Neuronal stem cell (in vitro differentiated cells): ENCODE measurements at regions not wholly inside any gene's neighbourhood (a gene's known extent, or its start where the extent isn't known, plus 50 kb on each side); places are given as distances from the start of the nearest gene placed in this dataset.

Experiments
- DNase-seq: peaks from one replicate; pipeline ENCODE4 v3.0.0-alpha.2; 2013; ENCODE audit warnings: low spot score
- H2AFZ ChIP-seq: one replicate; pipeline ENCODE4 v1.6.1; 2013; ENCODE audit warnings: mild to moderate bottlenecking, low read length, inconsistent platforms
- H2AK5ac ChIP-seq: 2 replicates; pipeline ENCODE4 v1.6.1; 2013; ENCODE audit warnings: low read depth, mild to moderate bottlenecking, inconsistent platforms, low read length, moderate library complexity, mixed read lengths
- H2BK120ac ChIP-seq: 2 replicates; pipeline ENCODE4 v1.6.1; 2013; ENCODE audit warnings: low read depth, mild to moderate bottlenecking, inconsistent platforms, low read length, moderate library complexity, mixed read lengths
- H2BK12ac ChIP-seq: one replicate; pipeline ENCODE4 v1.6.1; 2013; ENCODE audit warnings: low read length, inconsistent platforms
- H2BK15ac ChIP-seq: 2 replicates; pipeline ENCODE4 v1.6.1; 2013; ENCODE audit warnings: mild to moderate bottlenecking, low read length, inconsistent platforms, mixed read lengths
- H2BK5ac ChIP-seq: one replicate; pipeline ENCODE4 v1.6.1; 2013; ENCODE audit warnings: inconsistent platforms, mild to moderate bottlenecking, low read length, moderate library complexity
- H3K14ac ChIP-seq: one replicate; pipeline ENCODE4 v1.6.1; 2013; ENCODE audit warnings: low read length, inconsistent platforms
- H3K18ac ChIP-seq: 2 replicates; pipeline ENCODE4 v1.6.1; 2013; ENCODE audit warnings: low read length, inconsistent platforms
- H3K23ac ChIP-seq: 2 replicates; pipeline ENCODE4 v1.6.1; 2013; ENCODE audit warnings: low read depth, mild to moderate bottlenecking, mixed read lengths, low read length, inconsistent platforms; ENCODE audit not compliant: poor library complexity
- H3K27ac ChIP-seq: replicated peaks from 3 replicates; pipeline ENCODE4 v1.5.1; 2013; ENCODE audit warnings: low read length, inconsistent platforms
- H3K27me3 ChIP-seq, 3 experiments: 2 replicates each; pipeline ENCODE4 v1.6.1; 2013; ENCODE audit warnings: low read length in 3 of 3, mild to moderate bottlenecking in 2 of 3, inconsistent platforms in 1 of 3, low read depth in 1 of 3, mixed read lengths in 1 of 3, moderate library complexity in 1 of 3; ENCODE audit not compliant: control insufficient read depth in 3 of 3, insufficient read depth in 3 of 3
- H3K36me3 ChIP-seq, 2 donors: replicated peaks in 1 of 2; 2 replicates each; pipeline ENCODE4 v1.6.1; 2013; ENCODE audit warnings: low read length in 2 of 2; ENCODE audit not compliant: control insufficient read depth in 2 of 2, insufficient read depth in 2 of 2
- H3K4ac ChIP-seq: 2 replicates; pipeline ENCODE4 v1.6.1; 2013; ENCODE audit warnings: inconsistent platforms, mild to moderate bottlenecking, low read length, moderate library complexity
- H3K4me1 ChIP-seq, 2 donors: 1 replicate in 1 of 2; 2 replicates in 1 of 2; pipeline ENCODE4 v1.6.1; 2013; ENCODE audit warnings: low read length in 2 of 2, low read depth in 1 of 2; ENCODE audit not compliant: control insufficient read depth in 2 of 2, insufficient read depth in 1 of 2
- H3K4me2 ChIP-seq: one replicate; pipeline ENCODE4 v1.6.1; 2013; ENCODE audit warnings: mild to moderate bottlenecking, low read length, inconsistent platforms; ENCODE audit not compliant: insufficient read depth, poor library complexity, severe bottlenecking
- H3K4me3 ChIP-seq, 2 donors: 2 replicates each; pipeline ENCODE4 v1.5.1; 2013; ENCODE audit warnings: low read length in 2 of 2, mild to moderate bottlenecking in 2 of 2, inconsistent platforms in 1 of 2, moderate library complexity in 1 of 2
- H3K79me1 ChIP-seq: one replicate; pipeline ENCODE4 v1.6.1; 2013; ENCODE audit warnings: low read depth, mild to moderate bottlenecking, inconsistent platforms, low read length, moderate library complexity
- H3K9ac ChIP-seq: one replicate; pipeline ENCODE4 v1.6.1; 2013; ENCODE audit warnings: mild to moderate bottlenecking, low read depth, low read length, inconsistent platforms; ENCODE audit not compliant: poor library complexity
- H3K9me3 ChIP-seq, 2 donors: replicated peaks in 1 of 2; 2 replicates each; pipeline versions ENCODE3 to v1.6.1; 2013; ENCODE audit warnings: low read length in 2 of 2, mild to moderate bottlenecking in 2 of 2, inconsistent platforms in 1 of 2, low read depth in 1 of 2, mixed read lengths in 1 of 2, moderate library complexity in 1 of 2; ENCODE audit not compliant: control insufficient read depth in 2 of 2, insufficient read depth in 1 of 2
- H4K8ac ChIP-seq: one replicate; pipeline ENCODE4 v1.6.1; 2013; ENCODE audit warnings: low read depth, mild to moderate bottlenecking, inconsistent platforms, low read length, moderate library complexity
- H4K91ac ChIP-seq: one replicate; pipeline ENCODE4 v1.6.1; 2013; ENCODE audit warnings: low read length, low read depth, mild to moderate bottlenecking, inconsistent platforms; ENCODE audit not compliant: poor library complexity
- WGBS, 2 donors: extraction: QIAGEN DNeasy Blood & Tissue Kit; methylation state at CpG; one replicate each; pipeline ENCODE4 v1.1.7; 2013; ENCODE audit warnings: missing lambda C conversion rate in 2 of 2, mixed read lengths in 1 of 2; ENCODE audit not compliant: insufficient read length in 2 of 2, insufficient replicate concordance in 1 of 2; ENCODE audit errors: extremely low coverage in 2 of 2; 5-methylcytosine and 5-hydroxymethylcytosine counted together

DNA sequence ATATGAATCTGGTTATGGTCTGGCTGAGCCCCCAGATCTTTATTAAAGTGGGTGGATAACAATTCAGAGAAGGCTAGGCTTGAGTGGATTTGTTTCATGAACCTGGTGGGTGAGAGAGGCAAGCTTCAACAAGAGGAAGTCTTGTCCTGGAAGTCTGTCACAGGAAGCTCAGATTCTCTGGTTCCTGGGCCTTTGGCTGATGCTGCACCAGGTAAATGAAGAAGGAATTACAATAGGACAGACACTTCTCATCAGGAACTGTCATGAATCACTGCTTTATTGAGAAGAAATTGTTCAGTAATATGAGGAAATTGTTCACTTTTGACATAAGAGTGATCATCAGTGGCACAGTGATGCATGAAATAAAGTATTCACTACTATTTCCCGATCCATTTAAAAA is 167.6 kb upstream of the ELL2 start:
- H3K4me1 ChIP-seq = peaks cover 0 to 1% of the 10 kb centered on the region in 2 donors

DNA sequence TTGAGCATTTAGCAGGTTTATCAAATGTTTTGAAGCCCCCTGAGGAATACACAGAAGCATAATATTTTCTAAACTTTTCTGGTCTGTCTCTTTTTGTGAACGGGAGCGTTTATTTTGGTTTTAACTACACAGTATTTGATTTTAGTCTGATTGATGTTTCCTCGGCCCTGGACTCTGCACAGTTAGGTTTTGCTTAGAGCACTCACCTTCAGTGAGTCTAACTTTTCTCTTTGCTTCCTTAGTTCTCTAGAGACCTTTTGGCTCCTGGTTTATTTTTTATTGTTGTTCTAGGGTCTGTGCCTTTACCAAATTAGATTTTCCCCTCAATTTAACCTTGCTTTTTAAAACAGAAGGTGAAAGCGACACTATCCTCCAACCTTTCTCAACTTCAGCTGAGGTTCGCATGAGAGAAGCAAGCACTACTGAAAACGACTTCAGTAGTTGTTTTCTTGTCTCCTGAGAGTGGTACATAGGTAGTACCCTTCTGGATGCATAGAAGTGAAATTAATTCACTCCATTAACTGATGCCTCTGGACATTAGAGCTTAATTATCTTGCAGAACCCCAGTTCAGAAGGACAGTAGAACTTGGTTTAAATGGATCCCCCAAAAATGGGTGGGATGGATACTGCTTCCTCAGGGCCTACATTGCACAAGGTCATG is 166.7 kb upstream of the ELL2 start:
- H3K36me3 ChIP-seq = no peaks in the 10 kb centered on the region
- H3K4me2 ChIP-seq = no peak overlapping the region
- no peak overlapping the region for H3K4me3 ChIP-seq
- H3K4ac ChIP-seq = no peak overlapping the region
- no peak overlapping the region for H2BK5ac ChIP-seq
- no peak overlapping the region for H2BK12ac ChIP-seq
- no peak overlapping the region for H2AFZ ChIP-seq
- H2AK5ac ChIP-seq = no peak overlapping the region
- no peak overlapping the region for H4K91ac ChIP-seq
- H3K14ac ChIP-seq = no peak overlapping the region
- peaks cover 0 to 1% of the 10 kb centered on the region in 2 donors for H3K4me1 ChIP-seq
- H3K9ac ChIP-seq = no peak overlapping the region
- no peak overlapping the region for H4K8ac ChIP-seq
- no peak overlapping the region for H2BK15ac ChIP-seq
- no peaks in the 10 kb centered on the region for H3K27me3 ChIP-seq
- no CpG with 5 or more reads among the region's 6 CpGs for WGBS, 2 donors
- no peaks in the 10 kb centered on the region for H3K79me1 ChIP-seq
- H3K9me3 ChIP-seq = no peaks in the 10 kb centered on the region
- H3K27ac ChIP-seq = no peak overlapping the region
- no peak for DNase-seq
- H3K18ac ChIP-seq = no peak overlapping the region
- no peak overlapping the region for H2BK120ac ChIP-seq
- no peak overlapping the region for H3K23ac ChIP-seq

More for the DNA sequence above, 167.6 kb upstream of the ELL2 start:
- Histone ChIP-seq H3K4me2 (no peak overlapping the region), H4K8ac (no peak overlapping the region), H3K9me3 (no peaks in the 10 kb centered on the region), H3K9ac (no peak overlapping the region), H2AFZ (no peak overlapping the region), H3K23ac (no peak overlapping the region), H3K4ac (no peak overlapping the region), H3K27me3 (no peaks in the 10 kb centered on the region), H2AK5ac (no peak overlapping the region), H2BK12ac (no peak overlapping the region), H3K18ac (no peak overlapping the region), H3K36me3 (no peaks in the 10 kb centered on the region), H3K14ac (no peak overlapping the region), H2BK5ac (no peak overlapping the region), H2BK15ac (no peak overlapping the region), H4K91ac (no peak overlapping the region), H2BK120ac (no peak overlapping the region), H3K4me3 (no peak overlapping the region), H3K79me1 (no peaks in the 10 kb centered on the region), H3K27ac (no peak overlapping the region)
- no CpG with 5 or more reads among the region's 1 CpG for WGBS, 2 donors
- DNase-seq = no peak

DNA sequence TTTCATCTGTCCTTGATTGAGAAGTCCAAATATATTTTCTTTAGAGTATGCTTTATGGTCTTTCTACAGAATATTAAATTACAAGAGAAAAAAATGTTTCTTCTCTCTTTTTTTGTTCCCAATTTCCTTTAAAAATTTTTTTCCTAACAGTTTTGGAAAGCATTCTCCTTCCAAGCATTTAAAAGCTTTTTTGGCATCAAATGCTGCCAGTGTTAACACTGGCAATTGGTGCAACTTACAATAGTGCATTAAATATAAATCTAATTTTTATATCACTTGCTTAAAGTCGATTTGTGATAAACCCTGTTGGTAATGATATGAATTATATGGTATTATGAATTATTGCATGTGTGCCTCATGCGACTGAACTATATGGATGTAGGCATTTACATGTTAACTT is 165.9 kb upstream of the ELL2 start:
- DNase-seq = no peak
- Histone ChIP-seq H3K14ac (no peak overlapping the region), H3K23ac (no peak overlapping the region), H3K27me3 (no peaks in the 10 kb centered on the region), H3K4me2 (no peak overlapping the region), H2BK12ac (no peak overlapping the region), H3K4me1 (peaks cover 0 to 1% of the 10 kb centered on the region in 2 donors), H4K8ac (no peak overlapping the region), H3K9ac (no peak overlapping the region), H4K91ac (no peak overlapping the region), H3K4me3 (no peak overlapping the region), H2BK15ac (no peak overlapping the region), H3K27ac (no peak overlapping the region), H2AK5ac (no peak overlapping the region), H3K18ac (no peak overlapping the region), H3K79me1 (no peaks in the 10 kb centered on the region), H2BK120ac (no peak overlapping the region), H3K4ac (no peak overlapping the region), H2BK5ac (no peak overlapping the region), H3K36me3 (no peaks in the 10 kb centered on the region), H2AFZ (no peak overlapping the region), H3K9me3 (no peaks in the 10 kb centered on the region)
- no CpG with 5 or more reads among the region's 2 CpGs for WGBS, 2 donors

DNA sequence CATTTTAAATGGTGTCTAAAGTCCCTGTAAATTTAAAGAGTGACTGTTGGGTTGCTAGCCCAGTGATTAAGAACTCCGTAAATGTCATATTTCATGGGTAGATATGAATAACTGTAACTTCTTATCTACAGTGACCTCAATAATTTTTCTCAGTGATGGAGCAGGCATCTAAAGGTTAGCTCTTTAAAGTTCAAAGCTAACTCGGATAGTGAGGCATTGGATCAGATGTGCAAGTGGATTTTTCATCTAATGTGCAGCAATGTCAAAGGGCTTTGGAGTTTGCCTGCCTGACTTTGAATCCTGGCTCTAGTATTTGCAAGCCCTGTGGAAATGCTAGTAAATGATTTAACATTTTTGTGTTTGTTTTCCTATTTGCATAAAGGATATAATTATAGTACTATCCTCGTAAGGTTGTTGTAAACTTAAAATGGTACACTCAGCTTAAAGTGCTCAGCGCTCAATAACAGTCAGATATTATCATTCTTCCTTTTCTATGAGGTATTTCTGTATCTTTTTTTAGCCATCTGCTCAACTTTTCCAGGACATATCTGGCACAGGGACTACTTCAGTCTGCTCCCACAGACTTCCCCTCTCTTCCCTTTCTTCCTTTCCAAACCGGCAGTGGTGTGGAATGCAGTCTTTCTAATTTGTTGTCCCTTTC is 163.7 kb upstream of the ELL2 start:
- no peak overlapping the region for H3K9ac ChIP-seq
- no peak overlapping the region for H4K91ac ChIP-seq
- H2BK5ac ChIP-seq = no peak overlapping the region
- H3K18ac ChIP-seq = no peak overlapping the region
- peak overlapping the region; percentile 18 for H2AFZ ChIP-seq
- H3K4me3 ChIP-seq = no peak overlapping the region
- no peaks in the 10 kb centered on the region for H3K36me3 ChIP-seq
- H3K27me3 ChIP-seq = no peaks in the 10 kb centered on the region
- no peak overlapping the region for H3K23ac ChIP-seq
- no peak overlapping the region for H3K4me2 ChIP-seq
- no peak overlapping the region for H3K4ac ChIP-seq
- no peak overlapping the region for H3K27ac ChIP-seq
- no peak for DNase-seq
- no peak overlapping the region for H2BK12ac ChIP-seq
- no peaks in the 10 kb centered on the region for H3K79me1 ChIP-seq
- no peak overlapping the region for H3K14ac ChIP-seq
- no CpG with 5 or more reads among the region's 5 CpGs for WGBS, 2 donors
- H2BK120ac ChIP-seq = no peak overlapping the region
- H3K4me1 ChIP-seq = peaks cover 0 to 1% of the 10 kb centered on the region in 2 donors
- no peak overlapping the region for H4K8ac ChIP-seq
- H2AK5ac ChIP-seq = no peak overlapping the region
- peaks cover 0 to 2% of the 10 kb centered on the region in 2 donors for H3K9me3 ChIP-seq
- no peak overlapping the region for H2BK15ac ChIP-seq
